OCI-LY7 (cell line): ENCODE measurements at regions not wholly inside any gene's neighbourhood (a gene's known extent, or its start where the extent isn't known, plus 50 kb on each side); places are given as distances from the start of the nearest gene placed in this dataset.

Experiments used
- CTCF ChIP-seq: fragments of 200-600 bp; sonication (generic); conservative IDR thresholded peaks from 2 replicates; pipeline ENCODE4 v1.5.1; 2014; ENCODE audit warnings: mild to moderate bottlenecking, antibody characterized with exemption, low read length, moderate library complexity, mixed read lengths
- EZH2phosphoT487 ChIP-seq: fragments of 200-600 bp; sonication (generic); IDR thresholded peaks from 2 replicates; pipeline ENCODE4 v1.6.1; 2018; ENCODE audit warnings: low read depth, borderline replicate concordance, mild to moderate bottlenecking, mixed run types, antibody characterized with exemption, low read length, moderate library complexity, mixed read lengths

DNA sequence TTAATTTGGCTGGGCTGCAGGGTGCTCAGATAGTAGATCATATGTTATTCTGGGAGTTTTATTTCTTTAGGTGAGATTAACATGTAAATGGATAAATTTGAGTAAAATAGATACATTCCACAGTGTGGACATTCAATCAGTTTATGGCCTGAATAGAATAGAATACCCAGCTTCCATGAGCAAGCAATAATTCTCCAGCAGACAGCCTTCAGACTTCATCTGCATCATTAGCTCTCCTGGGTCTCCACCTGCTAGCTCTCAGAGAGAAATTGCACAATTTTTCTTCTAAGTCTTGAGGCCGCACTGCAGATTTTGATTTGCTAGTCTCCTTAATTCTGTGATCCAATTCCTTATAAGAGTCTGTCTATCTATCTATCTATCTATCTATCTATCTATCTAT lies 420.3 kb upstream of the BOD1L1 start:
- TF ChIP-seq CTCF (no peak), EZH2phosphoT487 (no peak)
